D721Med (cell line): ENCODE measurements at regions not wholly inside any gene's neighbourhood (a gene's known extent, or its start where the extent isn't known, plus 50 kb on each side); places are given as distances from the start of the nearest gene placed in this dataset.

Experiments used
- DNase-seq: peaks from one replicate; pipeline ENCODE4 v3.0.0; 2011; ENCODE audit warnings: low spot score; ENCODE audit not compliant: insufficient read length
- FAIRE-seq: peaks from 2 replicates; lab custom pipeline; 2011; peaks lifted over from hg19 to GRCh38; lab: Jason Lieb, UNC
- TF ChIP-seq, protein P1 (sequence below): IDR thresholded peaks from 2 replicates; pipeline ENCODE4 v1.5.1; 2012; ENCODE audit warnings: mild to moderate bottlenecking, control low read depth; ENCODE audit not compliant: insufficient read depth; ENCODE audit errors: missing control alignments

GRCh38 chr3:159761848-159762635 is 226.6 kb upstream of the IL12A start:
- DNase-seq (no peak), FAIRE-seq (no peak)
- TF ChIP-seq, protein P1, sequence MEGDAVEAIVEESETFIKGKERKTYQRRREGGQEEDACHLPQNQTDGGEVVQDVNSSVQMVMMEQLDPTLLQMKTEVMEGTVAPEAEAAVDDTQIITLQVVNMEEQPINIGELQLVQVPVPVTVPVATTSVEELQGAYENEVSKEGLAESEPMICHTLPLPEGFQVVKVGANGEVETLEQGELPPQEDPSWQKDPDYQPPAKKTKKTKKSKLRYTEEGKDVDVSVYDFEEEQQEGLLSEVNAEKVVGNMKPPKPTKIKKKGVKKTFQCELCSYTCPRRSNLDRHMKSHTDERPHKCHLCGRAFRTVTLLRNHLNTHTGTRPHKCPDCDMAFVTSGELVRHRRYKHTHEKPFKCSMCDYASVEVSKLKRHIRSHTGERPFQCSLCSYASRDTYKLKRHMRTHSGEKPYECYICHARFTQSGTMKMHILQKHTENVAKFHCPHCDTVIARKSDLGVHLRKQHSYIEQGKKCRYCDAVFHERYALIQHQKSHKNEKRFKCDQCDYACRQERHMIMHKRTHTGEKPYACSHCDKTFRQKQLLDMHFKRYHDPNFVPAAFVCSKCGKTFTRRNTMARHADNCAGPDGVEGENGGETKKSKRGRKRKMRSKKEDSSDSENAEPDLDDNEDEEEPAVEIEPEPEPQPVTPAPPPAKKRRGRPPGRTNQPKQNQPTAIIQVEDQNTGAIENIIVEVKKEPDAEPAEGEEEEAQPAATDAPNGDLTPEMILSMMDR: no peak

DNA sequence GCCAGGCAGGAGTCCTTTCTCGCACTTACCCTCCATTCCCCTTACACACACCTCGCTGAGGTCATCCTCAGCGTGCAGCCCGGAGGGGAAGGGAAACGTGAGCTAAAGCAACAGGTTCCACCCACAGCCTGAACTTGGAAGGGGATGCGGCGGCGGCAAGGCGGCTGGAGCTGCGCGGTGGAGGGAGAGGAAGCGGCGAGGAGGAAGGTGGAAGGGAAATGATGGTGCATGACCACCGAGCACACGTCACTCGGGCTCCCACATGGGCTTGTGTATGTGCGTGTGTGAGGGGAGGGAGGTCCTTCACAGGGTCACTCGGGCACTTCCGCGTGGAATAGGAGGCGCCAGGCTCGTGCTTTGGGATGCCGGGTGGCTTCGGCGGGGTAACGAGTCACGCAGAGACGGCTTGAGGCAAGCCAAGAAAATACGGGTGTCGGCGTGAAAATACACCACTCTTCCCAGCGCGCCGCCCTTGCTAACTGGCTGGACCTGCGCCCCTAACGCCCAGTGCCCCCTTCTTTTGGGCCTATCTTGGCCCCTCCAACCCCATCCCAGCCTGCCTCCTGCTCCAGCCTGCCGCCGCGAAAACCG is 225.5 kb upstream of the IL12A start:
- TF ChIP-seq, protein P1: no peak
- DNase-seq: no peak
- FAIRE-seq: no peak

DNA sequence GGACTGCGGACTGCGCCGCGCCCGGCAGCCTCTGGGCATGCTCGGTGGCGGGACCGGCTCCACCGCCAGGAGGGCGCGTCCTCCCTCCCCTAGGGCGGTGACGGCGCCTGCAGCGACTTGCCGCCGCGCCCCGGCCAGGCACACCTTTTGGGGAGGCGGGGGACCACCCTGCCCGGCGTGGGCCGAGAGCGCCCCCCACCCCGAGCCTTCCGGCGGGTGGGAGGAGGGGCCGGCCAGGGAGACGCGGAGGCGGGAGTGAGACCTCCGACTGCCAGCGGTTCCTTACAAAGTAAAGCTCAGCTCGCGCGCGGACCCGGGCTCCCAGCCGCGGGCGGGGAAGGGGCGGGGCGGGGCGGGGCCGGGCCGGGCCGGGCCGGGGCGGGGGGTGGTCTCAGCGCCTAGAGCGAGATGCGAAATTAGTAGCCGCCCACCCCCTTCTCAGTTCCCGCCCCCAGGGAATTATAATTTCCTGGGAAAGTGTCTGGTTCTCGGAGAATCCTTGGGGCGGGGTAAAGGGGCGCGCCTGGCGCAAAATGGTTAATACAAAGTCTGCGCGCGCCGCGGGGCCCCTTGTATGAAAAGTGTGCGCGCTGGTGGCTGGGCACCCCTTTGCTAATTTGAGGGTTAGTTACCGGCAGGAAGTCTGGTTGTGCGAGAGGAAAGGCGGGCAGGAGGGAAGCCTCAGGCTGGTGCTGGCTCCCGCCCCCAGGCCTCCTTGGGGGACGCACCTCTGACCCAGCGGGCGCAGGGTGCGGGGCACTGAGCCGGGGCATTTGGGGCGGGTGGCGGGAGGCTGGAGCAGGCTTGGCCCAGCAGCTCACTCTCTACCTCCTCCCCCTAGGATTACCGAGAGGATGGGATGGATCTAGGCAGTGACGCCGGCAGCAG is 224.8 kb upstream of the IL12A start:
- TF ChIP-seq, protein P1: no peak
- FAIRE-seq (no peak), DNase-seq (peak; percentile 61)

DNA sequence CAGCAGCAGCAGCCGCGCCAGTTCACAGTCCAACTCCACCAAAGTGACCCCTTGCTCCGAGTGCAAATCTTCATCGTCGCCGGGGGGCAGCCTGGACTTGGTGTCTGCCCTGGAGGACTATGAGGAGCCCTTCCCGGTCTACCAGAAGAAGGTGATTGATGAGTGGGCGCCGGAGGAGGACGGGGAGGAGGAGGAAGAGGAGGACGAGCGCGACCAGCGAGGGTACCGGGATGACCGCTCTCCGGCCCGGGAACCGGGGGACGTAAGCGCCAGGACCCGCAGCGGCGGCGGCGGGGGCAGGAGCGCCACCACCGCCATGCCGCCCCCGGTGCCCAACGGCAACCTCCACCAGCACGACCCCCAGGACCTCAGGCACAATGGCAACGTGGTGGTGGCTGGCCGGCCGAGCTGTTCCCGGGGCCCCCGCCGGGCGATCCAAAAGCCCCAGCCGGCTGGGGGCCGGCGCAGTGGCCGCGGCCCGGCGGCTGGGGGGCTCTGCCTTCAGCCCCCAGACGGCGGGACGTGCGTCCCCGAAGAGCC is 224.1 kb upstream of the IL12A start:
- DNase-seq: no peak
- TF ChIP-seq, protein P1: no peak
- FAIRE-seq: no peak

GRCh38 chr3:159765030-159765859 is 223.4 kb upstream of the IL12A start:
- no peak for FAIRE-seq
- DNase-seq: no peak
- TF ChIP-seq, protein P1: no peak

DNA sequence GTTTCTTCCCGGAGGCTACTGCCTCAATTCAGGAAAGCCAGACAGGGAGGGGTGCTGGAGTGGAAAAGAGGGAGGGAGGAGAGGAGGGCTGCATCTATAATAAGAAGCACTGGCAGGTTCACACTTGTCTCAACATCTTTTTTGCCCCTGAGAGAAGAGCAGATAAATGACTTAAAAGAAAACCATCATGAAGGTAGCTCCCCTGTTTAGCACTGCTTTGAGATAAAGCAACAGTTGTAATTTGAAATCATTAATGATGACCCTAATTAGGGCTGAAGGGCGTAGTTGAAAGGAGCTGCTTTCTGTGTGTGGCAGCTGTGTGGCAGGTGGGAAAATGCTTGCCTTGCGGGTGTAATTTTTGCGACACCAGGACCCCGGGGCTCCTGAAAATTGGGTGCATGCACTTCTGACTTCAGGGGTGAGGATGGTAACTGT is 222.8 kb upstream of the IL12A start:
- FAIRE-seq: no peak

More for the DNA sequence above, 222.8 kb upstream of the IL12A start:
- TF ChIP-seq, protein P1: no peak
- no peak for DNase-seq
